ENCODE measurements at regions not wholly inside any gene's neighbourhood (a gene's known extent, or its start where the extent isn't known, plus 50 kb on each side); places are given as distances from the start of the nearest gene placed in this dataset.

GRCh38 chr5:52328220-52328806 lies 459.4 kb upstream of the ITGA1 start:
- DNase-seq: no peak
- H3K4me2 ChIP-seq (ENCODE audit: low read depth, low read length): no peak overlapping the region
- H3K4me3 ChIP-seq (ENCODE audit: low read length): no peak overlapping the region
- H3K9ac ChIP-seq (ENCODE audit: low read length): no peak overlapping the region
- H4K20me1 ChIP-seq (ENCODE audit: insufficient read depth, low read length): no peaks in the 10 kb centered on the region
- H2AFZ ChIP-seq (ENCODE audit: low read length): no peak overlapping the region
- H3K27ac ChIP-seq (ENCODE audit: low read length): no peak overlapping the region
- no peaks in the 10 kb centered on the region for H3K9me3 ChIP-seq (replicated peaks; ENCODE audit: insufficient read depth, low read length)
- no peaks in the 10 kb centered on the region for H3K36me3 ChIP-seq (replicated peaks; ENCODE audit: insufficient read depth, low read length)
- H3K27me3 ChIP-seq (replicated peaks; ENCODE audit: insufficient read depth, low read length): no peaks in the 10 kb centered on the region
- H3K9me2 ChIP-seq (replicated peaks; ENCODE audit: insufficient read depth, low read length): no peaks in the 10 kb centered on the region
- H3K79me2 ChIP-seq (ENCODE audit: low read length): no peaks in the 10 kb centered on the region
- no peak for TF ChIP-seq CTCF (IDR thresholded peaks at IDR 0.05; ENCODE audit: low read length)
- TF ChIP-seq EZH2phosphoT487 (IDR thresholded peaks at IDR 0.05; ENCODE audit: low read length): no peak
- no peak for TF ChIP-seq EZH2 (optimal IDR thresholded peaks at IDR 0.05; ENCODE audit: low read depth, low read length)
- H3K4me1 ChIP-seq (ENCODE audit: low read length): no peaks in the 10 kb centered on the region
- no peaks in the 10 kb centered on the region for H3F3A ChIP-seq (ENCODE audit: insufficient read depth, low read length)

GRCh38 chr5:52331725-52332124 lies 456.0 kb upstream of the ITGA1 start:
- no peaks in the 10 kb centered on the region for H3K36me3 ChIP-seq (replicated peaks; ENCODE audit: insufficient read depth, low read length)
- TF ChIP-seq EZH2phosphoT487 (IDR thresholded peaks at IDR 0.05; ENCODE audit: low read length): no peak
- no peak for TF ChIP-seq EZH2 (optimal IDR thresholded peaks at IDR 0.05; ENCODE audit: low read depth, low read length)
- no peak for TF ChIP-seq CTCF (IDR thresholded peaks at IDR 0.05; ENCODE audit: low read length)
- no peak overlapping the region for H3K27ac ChIP-seq (ENCODE audit: low read length)
- no peaks in the 10 kb centered on the region for H4K20me1 ChIP-seq (ENCODE audit: insufficient read depth, low read length)
- H2AFZ ChIP-seq (ENCODE audit: low read length): no peak overlapping the region
- no peaks in the 10 kb centered on the region for H3K4me1 ChIP-seq (ENCODE audit: low read length)
- H3K9me3 ChIP-seq (replicated peaks; ENCODE audit: insufficient read depth, low read length): no peaks in the 10 kb centered on the region
- no peak for DNase-seq
- no peaks in the 10 kb centered on the region for H3K79me2 ChIP-seq (ENCODE audit: low read length)
- H3K4me3 ChIP-seq (ENCODE audit: low read length): no peak overlapping the region
- H3K9me2 ChIP-seq (replicated peaks; ENCODE audit: insufficient read depth, low read length): no peaks in the 10 kb centered on the region
- H3K27me3 ChIP-seq (replicated peaks; ENCODE audit: insufficient read depth, low read length): no peaks in the 10 kb centered on the region
- no peak overlapping the region for H3K9ac ChIP-seq (ENCODE audit: low read length)
- no peaks in the 10 kb centered on the region for H3F3A ChIP-seq (ENCODE audit: insufficient read depth, low read length)
- H3K4me2 ChIP-seq (ENCODE audit: low read depth, low read length): no peak overlapping the region

- Histone ChIP-seq H3K4me1 (ENCODE audit: low read length) (no peaks in the 10 kb centered on the region), H3K4me2 (ENCODE audit: low read depth, low read length) (no peak overlapping the region), H2AFZ (ENCODE audit: low read length) (no peak overlapping the region), H3K27ac (ENCODE audit: low read length) (no peak overlapping the region), H4K20me1 (ENCODE audit: insufficient read depth, low read length) (no peaks in the 10 kb centered on the region), H3K9ac (ENCODE audit: low read length) (no peak overlapping the region), H3K27me3 (replicated peaks; ENCODE audit: insufficient read depth, low read length) (no peaks in the 10 kb centered on the region), H3K36me3 (replicated peaks; ENCODE audit: insufficient read depth, low read length) (no peaks in the 10 kb centered on the region), H3K79me2 (ENCODE audit: low read length) (no peaks in the 10 kb centered on the region), H3K9me2 (replicated peaks; ENCODE audit: insufficient read depth, low read length) (no peaks in the 10 kb centered on the region), H3K9me3 (replicated peaks; ENCODE audit: insufficient read depth, low read length) (no peaks in the 10 kb centered on the region), H3F3A (ENCODE audit: insufficient read depth, low read length) (no peaks in the 10 kb centered on the region), H3K4me3 (ENCODE audit: low read length) (no peak overlapping the region)
- TF ChIP-seq EZH2 (optimal IDR thresholded peaks at IDR 0.05; ENCODE audit: low read depth, low read length): no peak
- TF ChIP-seq CTCF (IDR thresholded peaks at IDR 0.05; ENCODE audit: low read length): no peak
- TF ChIP-seq EZH2phosphoT487 (IDR thresholded peaks at IDR 0.05; ENCODE audit: low read length): no peak
- DNase-seq: no peak
Measured at GRCh38 chr5:52334367-52334766, 453.3 kb upstream of the ITGA1 start.
